DND-41 (cell line): ENCODE measurements at regions not wholly inside any gene's neighbourhood (a gene's known extent, or its start where the extent isn't known, plus 50 kb on each side); places are given as distances from the start of the nearest gene placed in this dataset.

Experiments used
- EZH2 ChIP-seq: IDR thresholded peaks from 3 replicates; pipeline ENCODE4 v1.6.1; 2012; ENCODE audit warnings: borderline replicate concordance, low read depth, mild to moderate bottlenecking, moderate library complexity, low read length, inconsistent platforms; ENCODE audit not compliant: severe bottlenecking
- TF ChIP-seq, protein P1 (sequence below): IDR thresholded peaks from 2 replicates; pipeline ENCODE4 v1.5.1; 2012; ENCODE audit warnings: borderline replicate concordance, low read length, moderate library complexity, mild to moderate bottlenecking; ENCODE audit not compliant: poor library complexity, severe bottlenecking; ENCODE audit errors: extremely low read depth

DNA sequence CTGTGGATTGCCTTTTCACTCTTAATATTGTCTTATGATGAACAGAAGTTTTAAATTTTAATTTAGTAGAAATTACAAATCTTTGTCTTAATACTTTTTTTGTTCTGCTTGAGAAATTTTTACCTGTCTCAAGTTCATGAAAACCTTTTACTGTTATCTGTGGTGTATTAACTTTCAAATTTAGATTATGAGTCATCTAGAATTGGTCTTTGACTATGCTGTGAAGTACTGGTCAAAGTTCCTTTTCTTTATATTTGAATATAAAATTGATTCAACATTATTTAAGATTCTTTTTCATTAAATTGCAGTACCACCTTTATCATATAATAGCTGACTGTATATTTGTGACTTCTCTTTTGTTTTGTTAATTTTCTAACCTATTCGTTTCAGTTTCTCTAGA lies 1385.5 kb upstream of the ZEB2 start:
- TF ChIP-seq, protein P1, sequence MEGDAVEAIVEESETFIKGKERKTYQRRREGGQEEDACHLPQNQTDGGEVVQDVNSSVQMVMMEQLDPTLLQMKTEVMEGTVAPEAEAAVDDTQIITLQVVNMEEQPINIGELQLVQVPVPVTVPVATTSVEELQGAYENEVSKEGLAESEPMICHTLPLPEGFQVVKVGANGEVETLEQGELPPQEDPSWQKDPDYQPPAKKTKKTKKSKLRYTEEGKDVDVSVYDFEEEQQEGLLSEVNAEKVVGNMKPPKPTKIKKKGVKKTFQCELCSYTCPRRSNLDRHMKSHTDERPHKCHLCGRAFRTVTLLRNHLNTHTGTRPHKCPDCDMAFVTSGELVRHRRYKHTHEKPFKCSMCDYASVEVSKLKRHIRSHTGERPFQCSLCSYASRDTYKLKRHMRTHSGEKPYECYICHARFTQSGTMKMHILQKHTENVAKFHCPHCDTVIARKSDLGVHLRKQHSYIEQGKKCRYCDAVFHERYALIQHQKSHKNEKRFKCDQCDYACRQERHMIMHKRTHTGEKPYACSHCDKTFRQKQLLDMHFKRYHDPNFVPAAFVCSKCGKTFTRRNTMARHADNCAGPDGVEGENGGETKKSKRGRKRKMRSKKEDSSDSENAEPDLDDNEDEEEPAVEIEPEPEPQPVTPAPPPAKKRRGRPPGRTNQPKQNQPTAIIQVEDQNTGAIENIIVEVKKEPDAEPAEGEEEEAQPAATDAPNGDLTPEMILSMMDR: no peak
- no peak for TF ChIP-seq EZH2
